Heart left ventricle (tissue), 13 donors: ENCODE measurements at regions not wholly inside any gene's neighbourhood (a gene's known extent, or its start where the extent isn't known, plus 50 kb on each side); places are given as distances from the start of the nearest gene placed in this dataset.

Experiments used
- POLR2A ChIP-seq, 2 donors: fragments of 450-650 bp; IDR thresholded peaks; one replicate each; pipeline ENCODE4 v1.6.1; 2017; ENCODE audit warnings: antibody characterized with exemption in 2 of 2, mild to moderate bottlenecking in 2 of 2, moderate library complexity in 2 of 2
- TF ChIP-seq, protein P1 (sequence below), 12 donors: fragments of 200-600 bp; sonication (generic) in 4 of 12; IDR thresholded peaks; one replicate each; pipeline versions ENCODE4 v1.5.0 to v1.8.0; 2018 to 2022; ENCODE audit warnings: antibody characterized with exemption in 12 of 12, mild to moderate bottlenecking in 5 of 12
- donor health status: ischemic (EF 13 %, LVEDD 7.1; RV severe dilation, severe dysfunction).
- donor health status: DM: no; HTN: yes; CAD: no.
- donor health status: DM: no; HTN: no; CAD: no.
- donor health status: ischemic (EF 25% LVEDD 6.9; RV normal size, moderate dysfunction).
- donor health status: ischemic (EF 25% LVEDD 5.7; RV mildly dilated, moderate dysfunction).
- donor health status: ischemic (EF 35%, LVEDD 5.7; RV mildly dilated, moderate dysfunction).
- donor health status: nonischemic (EF 11% LVEDD 7.7; RV severe dilation, severe dysfunction).
- donor health status: DM: yes; HTN: yes; CAD: no.
- donor health status: PGD.
- donor health status: ischemic (EF 29% LVEDD 5.4; RV normal size, mild dysfunction).
- donor health status: nonischemic (EF 23%, LVEDD 6.1; RV moderate dilation, normal function).

DNA sequence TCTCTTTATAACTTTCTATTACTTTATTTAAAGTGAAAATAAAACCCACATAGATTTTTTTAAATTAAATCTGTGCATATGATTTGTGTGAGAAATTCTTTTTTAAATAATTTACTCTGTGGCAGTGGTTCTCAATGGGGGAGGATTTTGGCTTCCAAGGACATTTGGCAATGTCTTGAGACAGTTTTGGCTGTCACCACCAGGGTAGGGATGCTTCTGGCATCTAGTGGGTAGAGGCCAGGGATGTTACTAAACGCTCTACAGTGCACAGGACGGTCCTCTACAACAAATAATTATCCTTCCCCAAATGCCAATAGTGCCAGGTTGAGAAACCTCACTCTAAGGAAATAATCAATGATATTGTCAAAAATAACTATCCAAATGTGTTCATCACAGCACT lies 177.9 kb upstream of the CCNG1 start:
- TF ChIP-seq, protein P1, sequence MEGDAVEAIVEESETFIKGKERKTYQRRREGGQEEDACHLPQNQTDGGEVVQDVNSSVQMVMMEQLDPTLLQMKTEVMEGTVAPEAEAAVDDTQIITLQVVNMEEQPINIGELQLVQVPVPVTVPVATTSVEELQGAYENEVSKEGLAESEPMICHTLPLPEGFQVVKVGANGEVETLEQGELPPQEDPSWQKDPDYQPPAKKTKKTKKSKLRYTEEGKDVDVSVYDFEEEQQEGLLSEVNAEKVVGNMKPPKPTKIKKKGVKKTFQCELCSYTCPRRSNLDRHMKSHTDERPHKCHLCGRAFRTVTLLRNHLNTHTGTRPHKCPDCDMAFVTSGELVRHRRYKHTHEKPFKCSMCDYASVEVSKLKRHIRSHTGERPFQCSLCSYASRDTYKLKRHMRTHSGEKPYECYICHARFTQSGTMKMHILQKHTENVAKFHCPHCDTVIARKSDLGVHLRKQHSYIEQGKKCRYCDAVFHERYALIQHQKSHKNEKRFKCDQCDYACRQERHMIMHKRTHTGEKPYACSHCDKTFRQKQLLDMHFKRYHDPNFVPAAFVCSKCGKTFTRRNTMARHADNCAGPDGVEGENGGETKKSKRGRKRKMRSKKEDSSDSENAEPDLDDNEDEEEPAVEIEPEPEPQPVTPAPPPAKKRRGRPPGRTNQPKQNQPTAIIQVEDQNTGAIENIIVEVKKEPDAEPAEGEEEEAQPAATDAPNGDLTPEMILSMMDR (IDR thresholded peaks at IDR 0.05): no peak
- no peak for TF ChIP-seq POLR2A (IDR thresholded peaks at IDR 0.05)
